ENCODE measurements at regions not wholly inside any gene's neighbourhood (a gene's known extent, or its start where the extent isn't known, plus 50 kb on each side); places are given as distances from the start of the nearest gene placed in this dataset.

- TF ChIP-seq EZH2 (IDR thresholded peaks at IDR 0.05; ENCODE audit: low read depth, low read length, severe bottlenecking) = no peak
- TF ChIP-seq TAF1 (IDR thresholded peaks at IDR 0.05; ENCODE audit: low read depth, low read length) = no peak
- no peak for TF ChIP-seq CTCF (IDR thresholded peaks at IDR 0.05; ENCODE audit: control extremely low read depth in 1 of 3, insufficient read depth in 1 of 3, low read depth in 1 of 3, low read length in 3 of 3)
- TF ChIP-seq FOSL1 (IDR thresholded peaks at IDR 0.05; ENCODE audit: insufficient read depth, low read depth, low read length) = no peak
Observed at GRCh38 chr5:3311433-3311832, 284.2 kb upstream of the IRX1 start.
